Choroid plexus epithelial cell (primary cell): ENCODE measurements at regions not wholly inside any gene's neighbourhood (a gene's known extent, or its start where the extent isn't known, plus 50 kb on each side); places are given as distances from the start of the nearest gene placed in this dataset.
A peak's percentile ranks its signal among the peaks of the same experiment; 100 is the strongest.

ENCODE experiments used
- DNase-seq: peaks from one replicate; pipeline ENCODE4 v3.0.0-alpha.2; 2010; ENCODE audit warnings: low read depth
- H3K4me3 ChIP-seq: 2 replicates; pipeline ENCODE4 v1.5.1; 2011; ENCODE audit warnings: low read depth, mild to moderate bottlenecking, control low read depth, low read length, moderate library complexity
- TF ChIP-seq, protein P1 (sequence below): conservative IDR thresholded peaks from 2 replicates; pipeline ENCODE4 v1.5.1; 2011; ENCODE audit warnings: low read depth, mild to moderate bottlenecking, control low read depth, inconsistent platforms, low read length, moderate library complexity

DNA sequence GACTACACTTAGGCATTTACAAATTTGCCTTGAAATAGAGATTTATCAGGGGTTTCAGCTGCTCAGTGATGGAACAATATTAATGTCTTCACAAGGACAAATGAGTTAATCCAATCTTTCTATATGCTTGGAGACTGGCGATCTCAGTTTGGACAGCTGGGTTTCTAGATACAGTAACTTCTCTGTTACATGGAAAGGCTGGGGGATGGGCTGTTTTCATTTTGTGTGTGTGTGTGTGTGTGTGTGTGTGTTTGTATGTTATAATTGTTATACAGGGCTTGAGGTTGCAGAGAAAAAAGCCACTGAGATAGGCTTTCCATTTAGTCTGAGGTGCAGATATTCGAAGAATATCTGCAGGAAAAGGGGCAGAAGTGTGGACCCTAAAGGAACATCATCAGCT lies 359.3 kb upstream of the SALL1 start:
- DNase-seq, result no peak
- TF ChIP-seq, protein P1, sequence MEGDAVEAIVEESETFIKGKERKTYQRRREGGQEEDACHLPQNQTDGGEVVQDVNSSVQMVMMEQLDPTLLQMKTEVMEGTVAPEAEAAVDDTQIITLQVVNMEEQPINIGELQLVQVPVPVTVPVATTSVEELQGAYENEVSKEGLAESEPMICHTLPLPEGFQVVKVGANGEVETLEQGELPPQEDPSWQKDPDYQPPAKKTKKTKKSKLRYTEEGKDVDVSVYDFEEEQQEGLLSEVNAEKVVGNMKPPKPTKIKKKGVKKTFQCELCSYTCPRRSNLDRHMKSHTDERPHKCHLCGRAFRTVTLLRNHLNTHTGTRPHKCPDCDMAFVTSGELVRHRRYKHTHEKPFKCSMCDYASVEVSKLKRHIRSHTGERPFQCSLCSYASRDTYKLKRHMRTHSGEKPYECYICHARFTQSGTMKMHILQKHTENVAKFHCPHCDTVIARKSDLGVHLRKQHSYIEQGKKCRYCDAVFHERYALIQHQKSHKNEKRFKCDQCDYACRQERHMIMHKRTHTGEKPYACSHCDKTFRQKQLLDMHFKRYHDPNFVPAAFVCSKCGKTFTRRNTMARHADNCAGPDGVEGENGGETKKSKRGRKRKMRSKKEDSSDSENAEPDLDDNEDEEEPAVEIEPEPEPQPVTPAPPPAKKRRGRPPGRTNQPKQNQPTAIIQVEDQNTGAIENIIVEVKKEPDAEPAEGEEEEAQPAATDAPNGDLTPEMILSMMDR, result no peak
- no peak overlapping the region for H3K4me3 ChIP-seq

- DNase-seq, result no peak
- H3K4me3 ChIP-seq, result no peak overlapping the region
- TF ChIP-seq, protein P1, result no peak
Measured at GRCh38 chr16:51509336-51509735, 358.3 kb upstream of the SALL1 start.

GRCh38 chr16:51508490-51509212 lies 357.6 kb upstream of the SALL1 start:
- H3K4me3 ChIP-seq, result no peak overlapping the region
- peak; percentile 49 for DNase-seq
- TF ChIP-seq, protein P1, result no peak

- TF ChIP-seq, protein P1, result no peak
- no peak overlapping the region for H3K4me3 ChIP-seq
- no peak for DNase-seq
Measured at GRCh38 chr16:51507286-51507685, 356.2 kb upstream of the SALL1 start.

DNA sequence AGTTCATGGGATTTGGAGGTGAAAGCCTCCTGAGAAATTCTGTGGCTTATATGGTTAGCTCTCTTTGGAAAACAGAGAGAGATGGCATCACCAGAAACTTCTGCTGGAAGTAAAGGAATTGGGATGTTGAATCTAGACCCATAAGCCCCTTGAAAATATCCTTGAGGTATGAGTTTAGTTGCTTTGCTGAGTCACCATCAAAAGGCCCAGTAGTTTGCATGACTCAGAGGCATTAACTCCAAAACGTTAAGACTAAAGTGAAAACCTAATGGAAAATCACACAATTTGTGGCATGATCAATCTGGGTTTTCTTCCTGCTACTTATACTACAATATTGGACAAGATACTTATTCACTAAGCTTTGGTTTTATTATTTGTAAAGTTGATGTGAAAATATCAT lies 349.2 kb upstream of the SALL1 start:
- TF ChIP-seq, protein P1, result no peak
- peak; percentile 27 for DNase-seq
- no peak overlapping the region for H3K4me3 ChIP-seq

DNA sequence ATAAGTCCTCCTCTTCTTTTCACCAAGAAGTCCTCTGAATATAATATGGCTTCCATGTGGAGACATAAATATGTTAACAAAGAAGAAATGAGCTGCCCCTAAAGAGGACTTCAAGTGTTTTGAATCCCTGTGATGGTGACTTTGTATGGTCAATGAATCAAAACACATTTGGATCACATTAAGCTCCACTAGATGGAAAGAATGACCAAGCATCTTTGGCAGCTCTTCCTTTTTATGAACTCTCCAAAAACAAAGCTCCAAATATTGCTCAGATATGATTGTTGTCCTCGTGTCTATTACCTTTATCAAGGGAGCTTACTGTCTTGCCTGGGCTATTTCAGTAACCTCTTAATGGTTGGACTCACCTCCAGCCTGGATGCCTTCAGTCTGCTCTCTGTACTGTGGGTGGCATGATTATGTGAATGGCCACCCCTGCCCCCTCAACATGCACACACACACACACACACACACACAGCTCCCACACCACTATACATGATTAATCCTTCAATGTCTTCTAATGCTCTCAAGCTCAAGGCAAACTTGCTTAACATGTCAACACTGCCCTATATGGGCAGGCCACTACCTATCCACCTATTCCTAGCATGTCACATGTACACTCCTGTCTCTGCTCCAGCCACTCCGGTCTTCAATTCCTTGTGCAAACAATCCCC lies 346.6 kb upstream of the SALL1 start:
- no peak overlapping the region for H3K4me3 ChIP-seq
- DNase-seq, result no peak
- TF ChIP-seq, protein P1, result no peak

DNA sequence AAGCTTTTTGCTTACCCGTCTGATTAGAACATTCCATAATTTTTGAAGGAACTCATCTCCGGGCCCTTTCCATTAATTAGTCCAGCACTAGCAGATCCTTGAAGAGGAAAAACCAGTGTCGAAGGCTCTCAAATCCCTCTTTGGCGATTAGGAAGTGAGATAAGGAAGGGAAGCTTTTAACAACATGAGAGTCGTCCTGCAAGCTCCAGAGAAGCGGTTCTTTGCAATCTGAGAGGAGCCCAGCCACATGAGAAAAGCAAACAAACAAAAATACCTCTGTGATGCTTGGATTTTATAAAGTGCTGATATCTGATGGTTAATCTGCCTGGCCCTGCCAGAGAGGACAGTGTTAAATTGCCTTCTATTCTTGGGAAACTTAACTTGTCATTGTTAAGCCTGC lies 339.8 kb upstream of the SALL1 start:
- DNase-seq, result no peak
- H3K4me3 ChIP-seq, result no peak overlapping the region
- TF ChIP-seq, protein P1, result no peak
